ENCODE measurements at regions not wholly inside any gene's neighbourhood (a gene's known extent, or its start where the extent isn't known, plus 50 kb on each side); places are given as distances from the start of the nearest gene placed in this dataset.

DNA sequence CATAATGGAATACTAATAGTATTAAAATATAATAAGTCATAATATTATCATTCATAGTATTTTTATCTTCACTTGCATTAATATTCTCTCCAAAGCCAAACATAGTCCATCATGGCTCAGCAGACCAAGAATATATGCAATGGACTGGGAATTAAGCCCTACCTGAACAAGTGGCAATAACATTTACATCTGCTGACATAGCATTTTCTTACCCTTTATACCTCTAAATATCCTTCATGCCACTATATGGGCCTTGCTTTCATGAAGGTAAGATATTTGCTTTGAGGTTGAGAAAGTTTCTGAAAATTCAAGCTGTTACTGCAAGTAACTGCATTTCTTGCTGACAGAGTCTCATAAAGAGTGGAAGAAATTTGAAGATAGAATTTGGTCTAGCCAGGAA is 847.4 kb upstream of the GCFC2 start:
- TF ChIP-seq, protein P1, sequence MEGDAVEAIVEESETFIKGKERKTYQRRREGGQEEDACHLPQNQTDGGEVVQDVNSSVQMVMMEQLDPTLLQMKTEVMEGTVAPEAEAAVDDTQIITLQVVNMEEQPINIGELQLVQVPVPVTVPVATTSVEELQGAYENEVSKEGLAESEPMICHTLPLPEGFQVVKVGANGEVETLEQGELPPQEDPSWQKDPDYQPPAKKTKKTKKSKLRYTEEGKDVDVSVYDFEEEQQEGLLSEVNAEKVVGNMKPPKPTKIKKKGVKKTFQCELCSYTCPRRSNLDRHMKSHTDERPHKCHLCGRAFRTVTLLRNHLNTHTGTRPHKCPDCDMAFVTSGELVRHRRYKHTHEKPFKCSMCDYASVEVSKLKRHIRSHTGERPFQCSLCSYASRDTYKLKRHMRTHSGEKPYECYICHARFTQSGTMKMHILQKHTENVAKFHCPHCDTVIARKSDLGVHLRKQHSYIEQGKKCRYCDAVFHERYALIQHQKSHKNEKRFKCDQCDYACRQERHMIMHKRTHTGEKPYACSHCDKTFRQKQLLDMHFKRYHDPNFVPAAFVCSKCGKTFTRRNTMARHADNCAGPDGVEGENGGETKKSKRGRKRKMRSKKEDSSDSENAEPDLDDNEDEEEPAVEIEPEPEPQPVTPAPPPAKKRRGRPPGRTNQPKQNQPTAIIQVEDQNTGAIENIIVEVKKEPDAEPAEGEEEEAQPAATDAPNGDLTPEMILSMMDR (IDR thresholded peaks at IDR 0.05; ENCODE audit: low read depth, low read length): no peak
- DNase-seq (ENCODE audit: extremely low read depth, low read depth): no peak

DNA sequence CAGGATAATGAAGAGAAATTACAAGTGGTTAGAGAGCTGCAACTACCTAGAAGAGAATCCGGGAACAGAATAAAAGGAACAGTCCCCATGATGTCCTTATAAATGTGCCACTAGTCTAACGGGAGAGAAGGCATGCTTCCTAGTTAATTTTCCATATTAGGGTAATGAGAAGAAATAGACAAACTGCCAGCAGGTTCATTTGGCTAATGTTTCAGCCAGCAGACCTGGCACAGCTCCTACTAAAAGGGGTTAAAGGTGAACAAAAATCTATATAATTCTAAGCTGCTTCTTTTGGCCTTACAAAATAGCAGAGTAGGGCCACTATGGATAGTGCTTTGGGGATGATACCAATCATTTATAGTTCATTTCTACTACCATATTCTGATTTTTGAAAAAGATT is 845.3 kb upstream of the GCFC2 start:
- TF ChIP-seq, protein P1 (IDR thresholded peaks at IDR 0.05; ENCODE audit: low read depth, low read length): no peak
- DNase-seq (ENCODE audit: extremely low read depth, low read depth): no peak

DNA sequence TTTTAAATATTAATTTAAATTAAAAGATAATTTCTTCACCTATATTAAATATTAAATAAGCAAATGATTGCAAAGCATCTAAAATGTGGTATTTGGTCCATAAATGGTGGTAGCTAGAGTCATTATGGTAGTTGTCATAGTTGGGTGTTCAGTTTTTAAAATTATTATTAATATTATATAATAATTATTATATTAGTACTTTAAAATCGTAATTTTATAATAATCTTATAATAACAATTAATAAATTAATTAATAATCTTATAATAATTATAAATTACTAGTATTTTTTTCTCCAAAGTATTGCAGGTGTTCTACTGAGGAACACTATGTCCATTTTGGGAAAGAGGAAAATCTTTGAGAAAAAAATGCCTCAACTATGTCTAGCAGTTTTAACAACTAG is 835.5 kb upstream of the GCFC2 start:
- TF ChIP-seq, protein P1 (IDR thresholded peaks at IDR 0.05; ENCODE audit: low read depth, low read length): no peak
- DNase-seq (ENCODE audit: extremely low read depth, low read depth): no peak

DNA sequence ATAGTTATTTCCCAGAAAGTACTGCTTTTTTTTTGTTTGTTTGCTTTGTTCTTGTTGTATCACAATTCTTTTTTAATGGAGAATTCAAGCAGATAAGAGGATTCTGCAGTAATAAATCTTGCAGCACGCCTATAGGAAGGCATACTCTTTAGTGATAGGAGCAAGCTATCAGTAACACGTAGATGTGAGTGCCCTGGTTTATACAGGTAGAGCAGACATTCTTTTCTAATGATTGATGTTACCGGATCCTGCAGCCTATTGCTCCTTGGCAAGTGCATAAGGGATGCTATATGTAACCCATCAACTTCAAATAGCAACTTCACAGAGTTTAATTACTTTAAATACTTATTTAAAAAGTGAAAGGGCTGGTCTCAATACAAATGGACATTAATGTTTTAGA is 834.2 kb upstream of the GCFC2 start:
- TF ChIP-seq, protein P1 (IDR thresholded peaks at IDR 0.05; ENCODE audit: low read depth, low read length): no peak
- no peak for DNase-seq (ENCODE audit: extremely low read depth, low read depth)

DNA sequence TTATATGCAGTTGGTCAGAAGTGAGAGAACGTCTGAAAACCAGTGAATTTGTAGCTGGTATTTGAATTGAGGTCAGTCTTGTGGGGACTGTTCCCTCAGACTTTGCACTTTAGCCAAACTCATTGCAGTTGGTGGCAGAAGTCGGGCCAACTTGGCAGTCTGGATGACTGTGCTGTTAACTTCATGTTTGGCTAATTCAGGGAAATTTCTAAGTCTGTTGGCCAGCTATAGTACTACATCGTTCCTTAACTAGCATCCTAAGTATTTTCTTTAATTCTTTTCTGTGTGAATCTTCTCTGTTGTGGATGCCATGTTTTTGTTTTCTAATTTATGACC is 806.8 kb upstream of the GCFC2 start:
- TF ChIP-seq, protein P1 (IDR thresholded peaks at IDR 0.05; ENCODE audit: low read depth, low read length): no peak
- no peak for DNase-seq (ENCODE audit: extremely low read depth, low read depth)

DNA sequence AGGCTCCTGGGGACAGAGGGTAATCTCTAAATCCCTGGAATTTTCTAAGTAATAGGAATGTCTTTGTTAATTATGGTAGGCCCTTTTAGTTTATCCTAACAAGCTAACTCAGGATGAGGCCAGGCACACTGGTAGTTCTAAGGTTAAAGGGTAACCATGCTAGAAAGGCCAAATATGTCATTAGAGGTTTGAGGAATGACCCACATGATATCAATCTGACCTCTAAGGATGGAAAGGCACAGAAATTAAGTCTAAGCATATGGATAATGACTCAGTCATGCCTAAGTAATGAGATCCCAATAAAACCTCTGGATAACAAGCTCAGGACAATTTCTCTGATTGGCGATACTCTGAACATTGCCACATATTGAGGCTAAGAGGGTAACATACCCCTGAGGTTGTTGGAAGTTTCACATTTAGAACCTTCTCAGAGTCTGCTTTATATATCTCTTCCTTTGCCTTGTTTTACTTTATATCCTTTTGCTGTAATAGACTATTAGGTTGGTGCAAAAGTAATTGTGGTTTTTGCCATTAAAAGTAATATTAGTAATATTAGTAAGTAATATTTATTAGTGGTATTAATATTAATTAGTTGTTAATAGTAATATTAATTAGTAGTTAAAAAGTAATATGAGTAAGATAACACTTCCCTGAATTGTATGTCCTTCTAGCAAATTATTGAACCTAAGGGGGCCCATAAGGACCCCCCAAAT is 806.3 kb upstream of the GCFC2 start:
- DNase-seq (ENCODE audit: extremely low read depth, low read depth): no peak
- TF ChIP-seq, protein P1 (IDR thresholded peaks at IDR 0.05; ENCODE audit: low read depth, low read length): no peak

DNA sequence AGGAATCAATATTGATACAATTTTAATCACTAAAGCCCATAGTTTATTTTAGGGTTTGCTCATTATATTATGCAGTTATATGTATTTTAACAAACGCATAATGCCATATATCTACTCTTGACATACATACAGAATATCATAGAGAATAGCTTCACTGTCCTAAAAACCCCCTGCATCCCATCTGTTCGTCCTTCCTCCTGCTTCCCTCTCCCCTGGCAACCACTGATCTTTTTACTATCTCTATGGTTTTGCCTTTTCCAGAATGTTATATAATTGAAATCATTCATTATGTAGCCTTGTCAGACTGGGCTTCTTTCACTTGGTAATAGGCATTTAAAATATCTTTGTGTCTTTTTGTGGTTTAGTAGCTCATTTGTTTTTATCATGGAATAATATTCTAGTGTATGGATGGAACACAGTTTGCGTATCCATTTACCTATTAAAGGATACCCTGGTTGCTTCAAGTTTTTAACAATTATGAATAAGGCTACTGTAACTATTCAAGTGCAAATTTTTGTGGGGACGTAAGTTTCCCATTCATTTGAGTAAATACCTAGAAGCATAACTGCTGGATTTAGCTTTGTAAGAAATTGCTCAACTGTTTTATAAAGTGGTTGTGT is 801.6 kb upstream of the GCFC2 start:
- TF ChIP-seq, protein P1 (IDR thresholded peaks at IDR 0.05; ENCODE audit: low read depth, low read length): no peak
- no peak for DNase-seq (ENCODE audit: extremely low read depth, low read depth)
